ENCODE measurements at regions not wholly inside any gene's neighbourhood (a gene's known extent, or its start where the extent isn't known, plus 50 kb on each side); places are given as distances from the start of the nearest gene placed in this dataset.

DNA sequence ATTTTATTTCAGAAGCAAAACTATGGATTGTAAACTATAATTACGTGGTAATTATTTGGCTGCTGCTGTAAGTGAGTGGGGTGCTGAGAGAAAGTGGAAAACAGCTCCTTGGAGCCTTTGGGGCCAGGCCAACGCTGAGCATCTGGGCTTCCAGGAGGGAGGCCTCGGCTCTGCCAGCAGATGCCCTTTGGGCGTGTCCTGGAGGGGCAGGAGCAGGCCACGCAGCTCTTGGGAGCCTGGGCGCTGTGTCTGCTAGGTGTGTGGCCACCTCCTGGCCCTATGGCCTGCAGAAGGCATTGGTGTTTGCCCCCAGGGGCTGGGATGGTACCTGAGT lies 423.3 kb downstream of the GLRX3 start:
- H3K27me3 ChIP-seq (ENCODE audit: control insufficient read depth, insufficient read depth, low read length): no peaks in the 10 kb centered on the region
- no peak overlapping the region for H3K27ac ChIP-seq (ENCODE audit: low read length)
- CTCF ChIA-PET: no interaction called here
- no TSS peak for BruUV-seq (replicated peaks)
- no peak overlapping the region for H3K4me3 ChIP-seq (ENCODE audit: low read depth in 2 of 2, low read length in 2 of 2)
- TF ChIP-seq, protein P1, sequence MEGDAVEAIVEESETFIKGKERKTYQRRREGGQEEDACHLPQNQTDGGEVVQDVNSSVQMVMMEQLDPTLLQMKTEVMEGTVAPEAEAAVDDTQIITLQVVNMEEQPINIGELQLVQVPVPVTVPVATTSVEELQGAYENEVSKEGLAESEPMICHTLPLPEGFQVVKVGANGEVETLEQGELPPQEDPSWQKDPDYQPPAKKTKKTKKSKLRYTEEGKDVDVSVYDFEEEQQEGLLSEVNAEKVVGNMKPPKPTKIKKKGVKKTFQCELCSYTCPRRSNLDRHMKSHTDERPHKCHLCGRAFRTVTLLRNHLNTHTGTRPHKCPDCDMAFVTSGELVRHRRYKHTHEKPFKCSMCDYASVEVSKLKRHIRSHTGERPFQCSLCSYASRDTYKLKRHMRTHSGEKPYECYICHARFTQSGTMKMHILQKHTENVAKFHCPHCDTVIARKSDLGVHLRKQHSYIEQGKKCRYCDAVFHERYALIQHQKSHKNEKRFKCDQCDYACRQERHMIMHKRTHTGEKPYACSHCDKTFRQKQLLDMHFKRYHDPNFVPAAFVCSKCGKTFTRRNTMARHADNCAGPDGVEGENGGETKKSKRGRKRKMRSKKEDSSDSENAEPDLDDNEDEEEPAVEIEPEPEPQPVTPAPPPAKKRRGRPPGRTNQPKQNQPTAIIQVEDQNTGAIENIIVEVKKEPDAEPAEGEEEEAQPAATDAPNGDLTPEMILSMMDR (IDR thresholded peaks at IDR 0.05): no peak
- no peak for TF ChIP-seq TCF7L2 (IDR thresholded peaks at IDR 0.05; ENCODE audit: low read depth, low read length)
- no peak for TF ChIP-seq POLR2AphosphoS5 (IDR thresholded peaks at IDR 0.05; ENCODE audit: low read depth, low read length)
- no peak for TF ChIP-seq SIN3A (IDR thresholded peaks at IDR 0.05; ENCODE audit: borderline replicate concordance, insufficient read depth, low read depth, low read length)
- TF ChIP-seq, protein P2, sequence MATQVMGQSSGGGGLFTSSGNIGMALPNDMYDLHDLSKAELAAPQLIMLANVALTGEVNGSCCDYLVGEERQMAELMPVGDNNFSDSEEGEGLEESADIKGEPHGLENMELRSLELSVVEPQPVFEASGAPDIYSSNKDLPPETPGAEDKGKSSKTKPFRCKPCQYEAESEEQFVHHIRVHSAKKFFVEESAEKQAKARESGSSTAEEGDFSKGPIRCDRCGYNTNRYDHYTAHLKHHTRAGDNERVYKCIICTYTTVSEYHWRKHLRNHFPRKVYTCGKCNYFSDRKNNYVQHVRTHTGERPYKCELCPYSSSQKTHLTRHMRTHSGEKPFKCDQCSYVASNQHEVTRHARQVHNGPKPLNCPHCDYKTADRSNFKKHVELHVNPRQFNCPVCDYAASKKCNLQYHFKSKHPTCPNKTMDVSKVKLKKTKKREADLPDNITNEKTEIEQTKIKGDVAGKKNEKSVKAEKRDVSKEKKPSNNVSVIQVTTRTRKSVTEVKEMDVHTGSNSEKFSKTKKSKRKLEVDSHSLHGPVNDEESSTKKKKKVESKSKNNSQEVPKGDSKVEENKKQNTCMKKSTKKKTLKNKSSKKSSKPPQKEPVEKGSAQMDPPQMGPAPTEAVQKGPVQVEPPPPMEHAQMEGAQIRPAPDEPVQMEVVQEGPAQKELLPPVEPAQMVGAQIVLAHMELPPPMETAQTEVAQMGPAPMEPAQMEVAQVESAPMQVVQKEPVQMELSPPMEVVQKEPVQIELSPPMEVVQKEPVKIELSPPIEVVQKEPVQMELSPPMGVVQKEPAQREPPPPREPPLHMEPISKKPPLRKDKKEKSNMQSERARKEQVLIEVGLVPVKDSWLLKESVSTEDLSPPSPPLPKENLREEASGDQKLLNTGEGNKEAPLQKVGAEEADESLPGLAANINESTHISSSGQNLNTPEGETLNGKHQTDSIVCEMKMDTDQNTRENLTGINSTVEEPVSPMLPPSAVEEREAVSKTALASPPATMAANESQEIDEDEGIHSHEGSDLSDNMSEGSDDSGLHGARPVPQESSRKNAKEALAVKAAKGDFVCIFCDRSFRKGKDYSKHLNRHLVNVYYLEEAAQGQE (IDR thresholded peaks at IDR 0.05; ENCODE audit: insufficient read depth in 1 of 2, low read depth in 2 of 2, low read length in 1 of 2): no peak
- DNase-seq (ENCODE audit: low read depth, low spot score) (no peak), ATAC-seq (no peak; the same call in 1 of the 2 replicates)
- in situ Hi-C loops (cut with HindIII; ENCODE audit: low pct_unique_long_range_greater_than_20kb, low sequenced_read_pairs): no loop called here
- POLR2A ChIA-PET: interaction anchor here (0.7 kb wide), 1 partner anchor 116 kb away, joined by 4 read pairs; no protein-coding TSS in a partner anchor
- intact Hi-C loops (cut with micrococcal nuclease; ENCODE audit: unreplicated experiment): no loop called here
- H3K36me3 ChIP-seq (ENCODE audit: control insufficient read depth, insufficient read depth, low read length): no peaks in the 10 kb centered on the region
- no peaks in the 10 kb centered on the region for H3K9me3 ChIP-seq (ENCODE audit: control insufficient read depth, insufficient read depth, low read depth, low read length)
- no peaks in the 10 kb centered on the region for H3K4me1 ChIP-seq (ENCODE audit: control insufficient read depth, insufficient read depth, low read length)

DNA sequence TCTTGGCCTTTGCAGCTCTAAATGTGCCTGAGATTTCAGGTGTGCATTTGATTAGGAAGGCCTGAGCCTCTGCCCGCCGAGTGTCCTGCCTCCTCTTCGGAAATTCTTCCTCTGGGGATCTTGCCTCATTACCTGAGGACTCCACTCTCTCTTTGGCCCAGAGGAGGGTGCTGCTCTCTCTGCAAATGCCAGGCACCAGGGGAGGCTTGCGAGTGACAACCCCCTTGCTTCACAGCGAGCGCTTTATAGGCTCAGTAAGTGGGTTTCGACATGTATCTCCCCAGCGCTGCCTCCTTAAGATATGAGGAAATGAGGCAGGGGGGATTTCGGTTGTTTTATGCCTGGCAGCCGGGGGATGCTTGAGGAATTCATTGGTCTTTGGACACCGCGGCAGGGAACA lies 423.9 kb downstream of the GLRX3 start:
- CTCF ChIA-PET: no interaction called here
- Histone ChIP-seq H3K27ac (ENCODE audit: low read length) (no peak overlapping the region), H3K4me3 (ENCODE audit: low read depth in 2 of 2, low read length in 2 of 2) (no peak overlapping the region), H3K4me1 (ENCODE audit: control insufficient read depth, insufficient read depth, low read length) (no peaks in the 10 kb centered on the region), H3K27me3 (ENCODE audit: control insufficient read depth, insufficient read depth, low read length) (no peaks in the 10 kb centered on the region), H3K36me3 (ENCODE audit: control insufficient read depth, insufficient read depth, low read length) (no peaks in the 10 kb centered on the region), H3K9me3 (ENCODE audit: control insufficient read depth, insufficient read depth, low read depth, low read length) (no peaks in the 10 kb centered on the region)
- TF ChIP-seq SIN3A (IDR thresholded peaks at IDR 0.05; ENCODE audit: borderline replicate concordance, insufficient read depth, low read depth, low read length) (no peak), TCF7L2 (IDR thresholded peaks at IDR 0.05; ENCODE audit: low read depth, low read length) (no peak), POLR2AphosphoS5 (IDR thresholded peaks at IDR 0.05; ENCODE audit: low read depth, low read length) (no peak)
- TF ChIP-seq, protein P1 (IDR thresholded peaks at IDR 0.05): no peak
- TF ChIP-seq, protein P2 (IDR thresholded peaks at IDR 0.05; ENCODE audit: insufficient read depth in 1 of 2, low read depth in 2 of 2, low read length in 1 of 2): no peak
- DNase-seq (ENCODE audit: low read depth, low spot score) (no peak), ATAC-seq (no peak)
- POLR2A ChIA-PET: no interaction called here
- BruUV-seq (replicated peaks): no TSS peak
- in situ Hi-C loops (cut with HindIII; ENCODE audit: low pct_unique_long_range_greater_than_20kb, low sequenced_read_pairs): no loop called here
- intact Hi-C loops (cut with micrococcal nuclease; ENCODE audit: unreplicated experiment): no loop called here
